Cardiac muscle cell (in vitro differentiated cells and primary cell): ENCODE measurements at regions not wholly inside any gene's neighbourhood (a gene's known extent, or its start where the extent isn't known, plus 50 kb on each side); places are given as distances from the start of the nearest gene placed in this dataset.

Experiments
- DNase-seq, 2 donors: peaks; one replicate each; pipeline versions ENCODE4 v3.0.0 to v3.0.0-alpha.2; 2010 to 2017; ENCODE audit warnings: low read depth in 1 of 2, low spot score in 1 of 2
- H3K27ac ChIP-seq: fragments of 200-600 bp; sonication (generic); 2 replicates; pipeline ENCODE4 v1.5.1; 2016
- H3K27me3 ChIP-seq: fragments of 200-600 bp; sonication (generic); 2 replicates; pipeline ENCODE4 v1.6.0; 2016; ENCODE audit warnings: control low read depth
- H3K36me3 ChIP-seq: fragments of 200-600 bp; sonication (generic); 2 replicates; pipeline ENCODE4 v1.5.1; 2016; ENCODE audit warnings: control low read depth
- H3K4me1 ChIP-seq: fragments of 200-600 bp; sonication (generic); 2 replicates; pipeline ENCODE4 v1.8.1; 2017; ENCODE audit warnings: low read depth, mild to moderate bottlenecking, mixed run types
- H3K4me3 ChIP-seq: fragments of 200-600 bp; sonication (generic); 2 replicates; pipeline ENCODE4 v1.5.1; 2016; ENCODE audit warnings: mild to moderate bottlenecking
- H3K9me3 ChIP-seq: fragments of 200-600 bp; sonication (generic); 2 replicates; pipeline ENCODE4 v1.5.1; 2017; ENCODE audit warnings: low read depth, mild to moderate bottlenecking, control low read depth
- CTCF ChIP-seq: IDR thresholded peaks from 2 replicates; pipeline ENCODE4 v1.5.1; 2012; ENCODE audit warnings: low read depth, mild to moderate bottlenecking, low read length

- H3K4me3 ChIP-seq: no peak overlapping the region
- no peak for TF ChIP-seq CTCF
- H3K36me3 ChIP-seq: no peaks in the 10 kb centered on the region
- H3K9me3 ChIP-seq: no peaks in the 10 kb centered on the region
- DNase-seq: no peak
- H3K27me3 ChIP-seq: no peaks in the 10 kb centered on the region
- H3K4me1 ChIP-seq: no peaks in the 10 kb centered on the region
- no peak overlapping the region for H3K27ac ChIP-seq
These were observed 287.3 kb downstream of the USP46 start for GRCh38 chr4:52371841-52372240.

GRCh38 chr4:52372269-52372668, 286.8 kb downstream of the USP46 start:
- TF ChIP-seq CTCF: no peak

GRCh38 chr4:52372747-52373146, 286.4 kb downstream of the USP46 start:
- Histone ChIP-seq H3K27ac (no peak overlapping the region), H3K4me1 (no peaks in the 10 kb centered on the region), H3K9me3 (no peaks in the 10 kb centered on the region), H3K36me3 (no peaks in the 10 kb centered on the region), H3K4me3 (no peak overlapping the region), H3K27me3 (no peaks in the 10 kb centered on the region)
- DNase-seq: no peak
- TF ChIP-seq CTCF: no peak

More at GRCh38 chr4:52372269-52372668, 286.8 kb downstream of the USP46 start:
- Histone ChIP-seq H3K27me3 (no peaks in the 10 kb centered on the region), H3K4me3 (no peak overlapping the region), H3K36me3 (no peaks in the 10 kb centered on the region), H3K27ac (no peak overlapping the region), H3K9me3 (no peaks in the 10 kb centered on the region), H3K4me1 (no peaks in the 10 kb centered on the region)
- no peak for DNase-seq

GRCh38 chr4:52373650-52374049, 285.5 kb downstream of the USP46 start:
- Histone ChIP-seq H3K4me3 (no peak overlapping the region), H3K9me3 (no peaks in the 10 kb centered on the region), H3K36me3 (no peaks in the 10 kb centered on the region), H3K4me1 (no peaks in the 10 kb centered on the region), H3K27me3 (no peaks in the 10 kb centered on the region), H3K27ac (no peak overlapping the region)
- TF ChIP-seq CTCF: no peak
- no peak for DNase-seq

GRCh38 chr4:52374877-52375276, 284.2 kb downstream of the USP46 start:
- H3K9me3 ChIP-seq: no peaks in the 10 kb centered on the region
- no peak overlapping the region for H3K27ac ChIP-seq
- H3K27me3 ChIP-seq: no peaks in the 10 kb centered on the region
- no peak for DNase-seq
- H3K4me3 ChIP-seq: no peak overlapping the region
- H3K4me1 ChIP-seq: no peaks in the 10 kb centered on the region
- H3K36me3 ChIP-seq: no peaks in the 10 kb centered on the region
- TF ChIP-seq CTCF: no peak
